ENCODE measurements at regions not wholly inside any gene's neighbourhood (a gene's known extent, or its start where the extent isn't known, plus 50 kb on each side); places are given as distances from the start of the nearest gene placed in this dataset.

GRCh38 chr10:107561136-107561650, 396.7 kb upstream of the SORCS1 start:
- Histone ChIP-seq H3K27me3 (ENCODE audit: insufficient read depth, low read length) (no peaks in the 10 kb centered on the region), H3F3A (ENCODE audit: insufficient read depth, low read length) (no peaks in the 10 kb centered on the region), H3K4me2 (ENCODE audit: low read length) (no peak overlapping the region), H3K9me3 (ENCODE audit: low read length) (no peaks in the 10 kb centered on the region), H3K79me2 (ENCODE audit: insufficient read depth, low read length) (no peaks in the 10 kb centered on the region), H2AFZ (ENCODE audit: low read length) (no peak overlapping the region), H3K9me2 (ENCODE audit: low read depth, low read length) (no peaks in the 10 kb centered on the region), H3K27ac (ENCODE audit: low read depth, low read length, poor library complexity, severe bottlenecking) (no peak overlapping the region), H3K9ac (ENCODE audit: low read length) (no peak overlapping the region), H3K36me3 (ENCODE audit: insufficient read depth, low read length) (no peaks in the 10 kb centered on the region), H3K4me1 (ENCODE audit: insufficient read depth, low read length, severe bottlenecking) (no peaks in the 10 kb centered on the region), H3K4me3 (ENCODE audit: low read depth, low read length, poor library complexity, severe bottlenecking) (no peak overlapping the region), H4K20me1 (ENCODE audit: insufficient read depth, low read length) (no peaks in the 10 kb centered on the region)
- TF ChIP-seq EZH2 (IDR thresholded peaks at IDR 0.05; ENCODE audit: borderline replicate concordance, low read length) = no peak
- TF ChIP-seq CTCF (IDR thresholded peaks at IDR 0.05; ENCODE audit: low read length) = no peak

DNA sequence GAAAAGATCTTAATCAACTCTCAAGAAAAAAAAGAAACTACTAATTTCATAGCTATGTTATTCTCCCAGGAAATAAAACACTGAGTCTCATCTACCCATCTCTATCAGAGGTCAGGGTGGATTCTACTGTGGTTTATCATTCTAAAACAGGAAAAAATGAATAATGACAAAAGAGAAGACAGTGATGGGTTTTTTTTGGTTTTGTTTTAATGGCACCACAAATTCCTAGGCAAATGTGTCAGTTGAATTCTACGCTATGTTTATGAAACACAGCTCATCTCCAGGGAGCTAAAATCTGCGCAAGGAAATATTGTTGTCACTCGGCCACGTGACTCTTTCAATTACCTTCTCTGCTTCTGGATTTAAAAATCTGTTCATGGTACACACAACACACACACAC, 393.4 kb upstream of the SORCS1 start:
- Histone ChIP-seq H3F3A (ENCODE audit: insufficient read depth, low read length) (no peaks in the 10 kb centered on the region), H3K9ac (ENCODE audit: low read length) (no peak overlapping the region), H3K27ac (ENCODE audit: low read depth, low read length, poor library complexity, severe bottlenecking) (no peak overlapping the region), H3K4me3 (ENCODE audit: low read depth, low read length, poor library complexity, severe bottlenecking) (no peak overlapping the region), H3K9me2 (ENCODE audit: low read depth, low read length) (no peaks in the 10 kb centered on the region), H2AFZ (ENCODE audit: low read length) (no peak overlapping the region), H3K9me3 (ENCODE audit: low read length) (no peaks in the 10 kb centered on the region), H3K36me3 (ENCODE audit: insufficient read depth, low read length) (no peaks in the 10 kb centered on the region), H3K4me1 (ENCODE audit: insufficient read depth, low read length, severe bottlenecking) (no peaks in the 10 kb centered on the region), H3K4me2 (ENCODE audit: low read length) (no peak overlapping the region), H4K20me1 (ENCODE audit: insufficient read depth, low read length) (no peaks in the 10 kb centered on the region), H3K27me3 (ENCODE audit: insufficient read depth, low read length) (no peaks in the 10 kb centered on the region), H3K79me2 (ENCODE audit: insufficient read depth, low read length) (no peaks in the 10 kb centered on the region)
- TF ChIP-seq EZH2 (IDR thresholded peaks at IDR 0.05; ENCODE audit: borderline replicate concordance, low read length) (no peak), CTCF (IDR thresholded peaks at IDR 0.05; ENCODE audit: low read length) (no peak)

- H3K9me3 ChIP-seq (ENCODE audit: low read length) = no peaks in the 10 kb centered on the region
- H3K9me2 ChIP-seq (ENCODE audit: low read depth, low read length) = no peaks in the 10 kb centered on the region
- no peaks in the 10 kb centered on the region for H4K20me1 ChIP-seq (ENCODE audit: insufficient read depth, low read length)
- no peak overlapping the region for H3K4me3 ChIP-seq (ENCODE audit: low read depth, low read length, poor library complexity, severe bottlenecking)
- H3K4me2 ChIP-seq (ENCODE audit: low read length) = no peak overlapping the region
- H3F3A ChIP-seq (ENCODE audit: insufficient read depth, low read length) = no peaks in the 10 kb centered on the region
- no peaks in the 10 kb centered on the region for H3K79me2 ChIP-seq (ENCODE audit: insufficient read depth, low read length)
- no peaks in the 10 kb centered on the region for H3K36me3 ChIP-seq (ENCODE audit: insufficient read depth, low read length)
- no peak overlapping the region for H3K27ac ChIP-seq (ENCODE audit: low read depth, low read length, poor library complexity, severe bottlenecking)
- H2AFZ ChIP-seq (ENCODE audit: low read length) = no peak overlapping the region
- no peaks in the 10 kb centered on the region for H3K4me1 ChIP-seq (ENCODE audit: insufficient read depth, low read length, severe bottlenecking)
- H3K9ac ChIP-seq (ENCODE audit: low read length) = no peak overlapping the region
- H3K27me3 ChIP-seq (ENCODE audit: insufficient read depth, low read length) = no peaks in the 10 kb centered on the region
- TF ChIP-seq EZH2 (IDR thresholded peaks at IDR 0.05; ENCODE audit: borderline replicate concordance, low read length) (no peak), CTCF (IDR thresholded peaks at IDR 0.05; ENCODE audit: low read length) (no peak)
These were observed 389.8 kb upstream of the SORCS1 start for GRCh38 chr10:107554333-107554732.

Data from OCI-LY1 (cell line).